Natural killer cell (primary cell): ENCODE measurements at regions not wholly inside any gene's neighbourhood (a gene's known extent, or its start where the extent isn't known, plus 50 kb on each side); places are given as distances from the start of the nearest gene placed in this dataset.

Source experiments
- ATAC-seq, 3 donors: fragments of 150-1000 bp in 2 of 3; fragments of 200-7000 bp in 1 of 3; cut with Tn5 transposase; 1 replicate in 1 of 3; 2 replicates in 2 of 3; pipeline ENCODE4 v1.10.0; 2021; ENCODE audit warnings: mild to moderate bottlenecking in 2 of 3, moderate library complexity in 2 of 3
- DNase-seq, 2 donors: peaks; one replicate each; pipeline versions ENCODE4 v3.0.0 to v3.0.0-alpha.2; 2013 to 2021; ENCODE audit warnings: mixed read lengths in 1 of 2
- H3K27ac ChIP-seq: one replicate; pipeline ENCODE4 v1.5.1; 2013; ENCODE audit warnings: mild to moderate bottlenecking, low read length
- H3K27me3 ChIP-seq: one replicate; pipeline ENCODE4 v1.6.1; 2013; ENCODE audit warnings: low read length; ENCODE audit not compliant: control insufficient read depth, insufficient read depth
- H3K36me3 ChIP-seq: one replicate; pipeline ENCODE4 v1.6.1; 2013; ENCODE audit warnings: low read length; ENCODE audit not compliant: control insufficient read depth, insufficient read depth
- H3K4me1 ChIP-seq: one replicate; pipeline ENCODE4 v1.6.1; 2013; ENCODE audit warnings: low read length; ENCODE audit not compliant: control insufficient read depth, insufficient read depth
- H3K4me3 ChIP-seq: one replicate; pipeline ENCODE4 v1.5.1; 2013; ENCODE audit warnings: low read length
- H3K9me3 ChIP-seq: one replicate; pipeline ENCODE4 v1.6.1; 2013; ENCODE audit warnings: low read length; ENCODE audit not compliant: control insufficient read depth, insufficient read depth
- H3K27ac Mint-ChIP-seq, 2 donors: one replicate each; pipeline ENCODE4 v1.8.0; 2022; ENCODE audit warnings: mild to moderate bottlenecking in 2 of 2, mixed read lengths in 2 of 2, moderate library complexity in 1 of 2
- H3K27me3 Mint-ChIP-seq, 2 donors: one replicate each; pipeline ENCODE4 v1.8.0; 2022; ENCODE audit warnings: low read depth in 2 of 2, mixed read lengths in 2 of 2
- H3K36me3 Mint-ChIP-seq: one replicate; pipeline ENCODE4 v1.8.0; 2022; ENCODE audit warnings: mixed read lengths
- H3K4me1 Mint-ChIP-seq, 2 donors: one replicate each; pipeline ENCODE4 v1.8.0; 2022; ENCODE audit warnings: mixed read lengths in 2 of 2
- H3K4me3 Mint-ChIP-seq: one replicate; pipeline ENCODE4 v1.8.0; 2022; ENCODE audit warnings: mild to moderate bottlenecking, moderate library complexity, mixed read lengths
- H3K9me3 Mint-ChIP-seq, 2 donors: one replicate each; pipeline ENCODE4 v1.8.0; 2022; ENCODE audit warnings: mixed read lengths in 2 of 2
- CTCF ChIP-seq: fragments of 200-600 bp; IDR thresholded peaks from one replicate; pipeline ENCODE4 v1.8.0; 2022; ENCODE audit warnings: antibody characterized with exemption
- WGBS: methylation state at CpG from one replicate; pipeline ENCODE4 v1.1.7; 2013; ENCODE audit warnings: missing lambda C conversion rate; ENCODE audit not compliant: insufficient coverage; 5-methylcytosine and 5-hydroxymethylcytosine counted together
- intact Hi-C: fragments of 100-400 bp; cut with micrococcal nuclease; formaldehyde crosslinking; loops from one replicate; pipeline ENCODE4 v1.14.2; 2022

GRCh38 chr13:60331249-60332012, 65.6 kb upstream of the TDRD3 start:
- Mint-ChIP-seq H3K36me3 (no peaks in the 10 kb centered on the region), H3K27ac (no peak overlapping the region), H3K27me3 (peaks cover 11 to 18% of the 10 kb centered on the region in 2 donors), H3K4me1 (no peaks in the 10 kb centered on the region), H3K4me3 (no peak overlapping the region), H3K9me3 (no peaks in the 10 kb centered on the region)
- Histone ChIP-seq H3K4me3 (no peak overlapping the region), H3K4me1 (no peaks in the 10 kb centered on the region), H3K27ac (no peak overlapping the region), H3K36me3 (no peaks in the 10 kb centered on the region), H3K27me3 (no peaks in the 10 kb centered on the region), H3K9me3 (no peaks in the 10 kb centered on the region)
- intact Hi-C loops, result loop anchor here (10.0 kb wide), 1 partner anchor 937 kb away; no protein-coding TSS in a partner anchor
- DNase-seq, result no peak
- no peak for ATAC-seq
- no peak for TF ChIP-seq CTCF
- 58% methylated on average over 3 of the region's 4 CpGs for WGBS

- no peaks in the 10 kb centered on the region for H3K36me3 ChIP-seq
- no peak for DNase-seq
- Mint-ChIP-seq H3K4me3 (no peak overlapping the region), H3K9me3 (no peaks in the 10 kb centered on the region), H3K36me3 (no peaks in the 10 kb centered on the region), H3K27me3 (peaks cover 7 to 18% of the 10 kb centered on the region in 2 donors), H3K27ac (no peak overlapping the region), H3K4me1 (no peaks in the 10 kb centered on the region)
- H3K27ac ChIP-seq, result no peak overlapping the region
- no peak for TF ChIP-seq CTCF
- intact Hi-C loops, result loop anchor here (10.0 kb wide), 1 partner anchor 938 kb away; no protein-coding TSS in a partner anchor
- WGBS, result 80% methylated on average over 1 of the region's 1 CpG
- H3K27me3 ChIP-seq, result peaks cover 2% of the 10 kb centered on the region
- no peaks in the 10 kb centered on the region for H3K9me3 ChIP-seq
- no peak overlapping the region for H3K4me3 ChIP-seq
- ATAC-seq, result no peak
- no peaks in the 10 kb centered on the region for H3K4me1 ChIP-seq
These were observed 64.3 kb upstream of the TDRD3 start for GRCh38 chr13:60332682-60333081.

- intact Hi-C loops, result loop anchor here (10.0 kb wide), 1 partner anchor 940 kb away; no protein-coding TSS in a partner anchor
- DNase-seq (no peak), ATAC-seq (no peak)
- Mint-ChIP-seq H3K4me1 (no peaks in the 10 kb centered on the region), H3K27me3 (peaks cover 17 to 24% of the 10 kb centered on the region in 2 donors), H3K27ac (no peak overlapping the region), H3K36me3 (no peaks in the 10 kb centered on the region), H3K9me3 (no peaks in the 10 kb centered on the region), H3K4me3 (no peak overlapping the region)
- Histone ChIP-seq H3K36me3 (no peaks in the 10 kb centered on the region), H3K9me3 (no peaks in the 10 kb centered on the region), H3K27ac (no peak overlapping the region), H3K4me3 (no peak overlapping the region), H3K4me1 (no peaks in the 10 kb centered on the region), H3K27me3 (peaks cover 4% of the 10 kb centered on the region)
- 40% methylated on average over 1 of the region's 1 CpG for WGBS
- TF ChIP-seq CTCF, result no peak
These were observed 62.7 kb upstream of the TDRD3 start for GRCh38 chr13:60334310-60334709.
